GM21619 (cell line): ENCODE measurements at regions not wholly inside any gene's neighbourhood (a gene's known extent, or its start where the extent isn't known, plus 50 kb on each side); places are given as distances from the start of the nearest gene placed in this dataset.
"Not testable (repeated sequence)": the region's sequence is repeated elsewhere in the genome, so short reads cannot be mapped to it uniquely, and the experiment has no call there.

Source experiments
- ATAC-seq: cut with Tn5 transposase; IDR thresholded peaks from one replicate; pipeline ENCODE4 v1.9.1; 2021; ENCODE audit not compliant: unreplicated experiment

GRCh38 chr15:77910030-77910911 is 167.2 kb downstream of the TBC1D2B start:
- ATAC-seq = not testable (repeated sequence)

- ATAC-seq = no peak
These were observed 168.2 kb downstream of the TBC1D2B start for GRCh38 chr15:77909182-77909940.

- not testable (repeated sequence) for ATAC-seq
These were observed 168.8 kb downstream of the TBC1D2B start for GRCh38 chr15:77908752-77909111.

- ATAC-seq = no peak
These were observed 169.4 kb downstream of the TBC1D2B start for GRCh38 chr15:77907824-77908751.

GRCh38 chr15:77906062-77906990 is 171.2 kb downstream of the TBC1D2B start:
- not testable (repeated sequence) for ATAC-seq

GRCh38 chr15:77905301-77905920 is 172.1 kb downstream of the TBC1D2B start:
- ATAC-seq = no peak

- ATAC-seq = no peak
These were observed 172.6 kb downstream of the TBC1D2B start for GRCh38 chr15:77904901-77905300.

- no peak for ATAC-seq
These were observed 173.1 kb downstream of the TBC1D2B start for GRCh38 chr15:77904436-77904821.

- not testable (repeated sequence) for ATAC-seq
These were observed 173.6 kb downstream of the TBC1D2B start for GRCh38 chr15:77903761-77904435.

GRCh38 chr15:77902921-77903760 is 174.4 kb downstream of the TBC1D2B start:
- ATAC-seq = not testable (repeated sequence)

- no peak for ATAC-seq
These were observed 175.4 kb downstream of the TBC1D2B start for GRCh38 chr15:77901921-77902750.

GRCh38 chr15:77901251-77901881 is 176.1 kb downstream of the TBC1D2B start:
- no peak for ATAC-seq

GRCh38 chr15:77900331-77900963 is 177.1 kb downstream of the TBC1D2B start:
- not testable (repeated sequence) for ATAC-seq

- not testable (repeated sequence) for ATAC-seq
These were observed 177.7 kb downstream of the TBC1D2B start for GRCh38 chr15:77899776-77900175.

GRCh38 chr15:77898811-77899730 is 178.4 kb downstream of the TBC1D2B start:
- no peak for ATAC-seq
